Right lobe of liver (tissue), 4 donors: ENCODE measurements at regions not wholly inside any gene's neighbourhood (a gene's known extent, or its start where the extent isn't known, plus 50 kb on each side); places are given as distances from the start of the nearest gene placed in this dataset.

Experiments used
- POLR2A ChIP-seq: fragments of 450-650 bp; IDR thresholded peaks from one replicate; pipeline ENCODE4 v1.6.1; 2017; ENCODE audit warnings: antibody characterized with exemption, mild to moderate bottlenecking
- TF ChIP-seq, protein P1 (sequence below), 4 donors: fragments of 200-600 bp in 3 of 4; fragments of 450-650 bp in 1 of 4; IDR thresholded peaks; one replicate each; pipeline versions ENCODE4 v1.5.1 to v1.8.0; 2016 to 2022; ENCODE audit warnings: antibody characterized with exemption in 4 of 4, mild to moderate bottlenecking in 2 of 4
- donor health status: DM: no; HTN: no; CAD: no.
- donor health status: DM: no; HTN: no; CAD: no.
- donor health status: DM: no; HTN: yes; CAD: no.

DNA sequence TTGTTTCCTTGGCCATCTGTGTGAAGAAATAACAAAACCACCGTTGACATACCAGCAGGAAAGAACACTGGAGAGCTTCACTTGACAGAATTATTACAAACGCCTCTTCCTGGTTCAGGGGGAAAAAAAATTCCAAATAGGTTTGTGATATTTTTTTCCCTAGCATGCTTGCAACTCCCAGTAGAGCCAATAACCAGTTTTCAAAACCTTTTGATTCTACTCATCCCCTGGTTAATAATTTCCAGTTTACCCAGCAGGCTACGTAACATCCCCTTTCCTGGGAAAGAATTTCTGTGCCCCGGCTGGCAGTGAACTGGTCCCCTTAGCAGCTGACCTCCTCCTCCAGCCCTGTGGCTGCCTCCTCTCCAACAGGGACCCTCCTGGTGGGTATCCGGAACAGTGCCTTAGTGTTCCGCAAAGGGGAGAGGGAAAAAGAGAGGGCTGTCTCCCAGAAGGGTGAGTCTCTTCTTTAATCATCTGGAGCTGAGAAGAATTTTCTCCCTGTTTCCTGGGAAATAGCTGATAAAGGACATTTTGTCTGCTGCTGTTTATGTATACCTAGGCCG lies 72.8 kb upstream of the BOD1 start:
- TF ChIP-seq, protein P1, sequence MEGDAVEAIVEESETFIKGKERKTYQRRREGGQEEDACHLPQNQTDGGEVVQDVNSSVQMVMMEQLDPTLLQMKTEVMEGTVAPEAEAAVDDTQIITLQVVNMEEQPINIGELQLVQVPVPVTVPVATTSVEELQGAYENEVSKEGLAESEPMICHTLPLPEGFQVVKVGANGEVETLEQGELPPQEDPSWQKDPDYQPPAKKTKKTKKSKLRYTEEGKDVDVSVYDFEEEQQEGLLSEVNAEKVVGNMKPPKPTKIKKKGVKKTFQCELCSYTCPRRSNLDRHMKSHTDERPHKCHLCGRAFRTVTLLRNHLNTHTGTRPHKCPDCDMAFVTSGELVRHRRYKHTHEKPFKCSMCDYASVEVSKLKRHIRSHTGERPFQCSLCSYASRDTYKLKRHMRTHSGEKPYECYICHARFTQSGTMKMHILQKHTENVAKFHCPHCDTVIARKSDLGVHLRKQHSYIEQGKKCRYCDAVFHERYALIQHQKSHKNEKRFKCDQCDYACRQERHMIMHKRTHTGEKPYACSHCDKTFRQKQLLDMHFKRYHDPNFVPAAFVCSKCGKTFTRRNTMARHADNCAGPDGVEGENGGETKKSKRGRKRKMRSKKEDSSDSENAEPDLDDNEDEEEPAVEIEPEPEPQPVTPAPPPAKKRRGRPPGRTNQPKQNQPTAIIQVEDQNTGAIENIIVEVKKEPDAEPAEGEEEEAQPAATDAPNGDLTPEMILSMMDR (IDR thresholded peaks at IDR 0.05) = peak in 1 of 4 donors; percentile 3
- TF ChIP-seq POLR2A = peak; percentile 92
